ENCODE measurements at regions not wholly inside any gene's neighbourhood (a gene's known extent, or its start where the extent isn't known, plus 50 kb on each side); places are given as distances from the start of the nearest gene placed in this dataset.

- Histone ChIP-seq H2AFZ (ENCODE audit: low read depth) (no peak overlapping the region), H4K20me1 (ENCODE audit: insufficient read depth) (no peaks in the 10 kb centered on the region), H3K27ac (no peak overlapping the region), H3K4me1 (ENCODE audit: low read depth, poor library complexity, severe bottlenecking) (no peaks in the 10 kb centered on the region), H3K4me3 (IDR thresholded peaks at IDR 0.05; ENCODE audit: insufficient read depth, low read depth, low read length) (no peak overlapping the region), H3K4me2 (no peak overlapping the region), H3K36me3 (ENCODE audit: insufficient read depth) (no peaks in the 10 kb centered on the region), H3K9ac (no peak overlapping the region), H3K27me3 (ENCODE audit: insufficient read depth, low read depth) (no peaks in the 10 kb centered on the region), H3K79me2 (ENCODE audit: insufficient read depth, low read depth) (no peaks in the 10 kb centered on the region)
- no peak for TF ChIP-seq CTCF (conservative IDR thresholded peaks at IDR 0.05; ENCODE audit: low read depth, low read length)
Measured at GRCh38 chr10:107415446-107415845, 250.9 kb upstream of the SORCS1 start.

GRCh38 chr10:107413971-107414370 is 249.5 kb upstream of the SORCS1 start:
- Histone ChIP-seq H4K20me1 (ENCODE audit: insufficient read depth) (no peaks in the 10 kb centered on the region), H3K9ac (no peak overlapping the region), H3K4me3 (IDR thresholded peaks at IDR 0.05; ENCODE audit: insufficient read depth, low read depth, low read length) (no peak overlapping the region), H2AFZ (ENCODE audit: low read depth) (no peak overlapping the region), H3K79me2 (ENCODE audit: insufficient read depth, low read depth) (no peaks in the 10 kb centered on the region), H3K4me1 (ENCODE audit: low read depth, poor library complexity, severe bottlenecking) (no peaks in the 10 kb centered on the region), H3K4me2 (no peak overlapping the region), H3K36me3 (ENCODE audit: insufficient read depth) (no peaks in the 10 kb centered on the region), H3K27ac (no peak overlapping the region), H3K27me3 (ENCODE audit: insufficient read depth, low read depth) (no peaks in the 10 kb centered on the region)
- no peak for TF ChIP-seq CTCF (conservative IDR thresholded peaks at IDR 0.05; ENCODE audit: low read depth, low read length)

- no peaks in the 10 kb centered on the region for H3K4me1 ChIP-seq (ENCODE audit: low read depth, poor library complexity, severe bottlenecking)
- H3K27ac ChIP-seq = no peak overlapping the region
- H3K27me3 ChIP-seq (ENCODE audit: insufficient read depth, low read depth) = no peaks in the 10 kb centered on the region
- H3K79me2 ChIP-seq (ENCODE audit: insufficient read depth, low read depth) = no peaks in the 10 kb centered on the region
- H4K20me1 ChIP-seq (ENCODE audit: insufficient read depth) = no peaks in the 10 kb centered on the region
- no peak overlapping the region for H3K9ac ChIP-seq
- no peak overlapping the region for H3K4me2 ChIP-seq
- H3K36me3 ChIP-seq (ENCODE audit: insufficient read depth) = no peaks in the 10 kb centered on the region
- no peak overlapping the region for H3K4me3 ChIP-seq (IDR thresholded peaks at IDR 0.05; ENCODE audit: insufficient read depth, low read depth, low read length)
- no peak for TF ChIP-seq CTCF (conservative IDR thresholded peaks at IDR 0.05; ENCODE audit: low read depth, low read length)
- no peak overlapping the region for H2AFZ ChIP-seq (ENCODE audit: low read depth)
Measured at GRCh38 chr10:107409522-107409921, 245.0 kb upstream of the SORCS1 start.

- no peak for TF ChIP-seq CTCF (conservative IDR thresholded peaks at IDR 0.05; ENCODE audit: low read depth, low read length)
- no peaks in the 10 kb centered on the region for H4K20me1 ChIP-seq (ENCODE audit: insufficient read depth)
- H3K36me3 ChIP-seq (ENCODE audit: insufficient read depth) = no peaks in the 10 kb centered on the region
- H3K9ac ChIP-seq = no peak overlapping the region
- H3K79me2 ChIP-seq (ENCODE audit: insufficient read depth, low read depth) = no peaks in the 10 kb centered on the region
- H3K4me1 ChIP-seq (ENCODE audit: low read depth, poor library complexity, severe bottlenecking) = no peaks in the 10 kb centered on the region
- H3K4me3 ChIP-seq (IDR thresholded peaks at IDR 0.05; ENCODE audit: insufficient read depth, low read depth, low read length) = no peak overlapping the region
- no peak overlapping the region for H3K4me2 ChIP-seq
- H3K27ac ChIP-seq = no peak overlapping the region
- no peak overlapping the region for H2AFZ ChIP-seq (ENCODE audit: low read depth)
- no peaks in the 10 kb centered on the region for H3K27me3 ChIP-seq (ENCODE audit: insufficient read depth, low read depth)
Measured at GRCh38 chr10:107398115-107398514, 233.6 kb upstream of the SORCS1 start.

GRCh38 chr10:107391901-107392300 is 227.4 kb upstream of the SORCS1 start:
- no peaks in the 10 kb centered on the region for H3K36me3 ChIP-seq (ENCODE audit: insufficient read depth)
- no peaks in the 10 kb centered on the region for H4K20me1 ChIP-seq (ENCODE audit: insufficient read depth)
- H2AFZ ChIP-seq (ENCODE audit: low read depth) = no peak overlapping the region
- H3K4me1 ChIP-seq (ENCODE audit: low read depth, poor library complexity, severe bottlenecking) = no peaks in the 10 kb centered on the region
- TF ChIP-seq CTCF (conservative IDR thresholded peaks at IDR 0.05; ENCODE audit: low read depth, low read length) = no peak
- no peaks in the 10 kb centered on the region for H3K27me3 ChIP-seq (ENCODE audit: insufficient read depth, low read depth)
- H3K4me3 ChIP-seq (IDR thresholded peaks at IDR 0.05; ENCODE audit: insufficient read depth, low read depth, low read length) = no peak overlapping the region
- no peaks in the 10 kb centered on the region for H3K79me2 ChIP-seq (ENCODE audit: insufficient read depth, low read depth)
- H3K9ac ChIP-seq = no peak overlapping the region
- H3K4me2 ChIP-seq = no peak overlapping the region
- no peak overlapping the region for H3K27ac ChIP-seq

Measured in KMS-11 (cell line).